ENCODE measurements at regions not wholly inside any gene's neighbourhood (a gene's known extent, or its start where the extent isn't known, plus 50 kb on each side); places are given as distances from the start of the nearest gene placed in this dataset.

GRCh38 chr20:57767441-57767840, 57.6 kb upstream of the PMEPA1 start:
- no peaks in the 10 kb centered on the region for H3K9me3 ChIP-seq (ENCODE audit: low read depth, low read length, poor library complexity, severe bottlenecking)
- intact Hi-C loops (cut with micrococcal nuclease; ENCODE audit: unreplicated experiment): no loop called here
- POLR2A ChIA-PET (ENCODE audit: low non-redundant PET): no interaction called here
- BruUV-seq (replicated peaks): no TSS peak
- H3K27ac ChIP-seq (ENCODE audit: low read depth, low read length, poor library complexity, severe bottlenecking): no peak overlapping the region
- no peak for DNase-seq (ENCODE audit: low spot score)
- H3K36me3 ChIP-seq (ENCODE audit: insufficient read depth, low read length, poor library complexity, severe bottlenecking): no peaks in the 10 kb centered on the region
- CTCF ChIA-PET: no interaction called here
- no peaks in the 10 kb centered on the region for H3K27me3 ChIP-seq (replicated peaks; ENCODE audit: insufficient read depth, low read depth, low read length, poor library complexity)
- H3K4me1 ChIP-seq (ENCODE audit: insufficient read depth, low read length, poor library complexity, severe bottlenecking): no peaks in the 10 kb centered on the region
- no peak overlapping the region for H3K4me3 ChIP-seq (ENCODE audit: low read depth, low read length, poor library complexity, severe bottlenecking)
- no peak for TF ChIP-seq EZH2 (IDR thresholded peaks at IDR 0.05; ENCODE audit: borderline replicate concordance, low read depth, low read length, poor library complexity, severe bottlenecking)
- TF ChIP-seq CTCF (conservative IDR thresholded peaks at IDR 0.05; ENCODE audit: low read depth, low read length): no peak

GRCh38 chr20:57763235-57763595, 53.4 kb upstream of the PMEPA1 start:
- BruUV-seq (replicated peaks): no TSS peak
- H3K4me3 ChIP-seq (ENCODE audit: low read depth, low read length, poor library complexity, severe bottlenecking): no peak overlapping the region
- ChIA-PET POLR2A (ENCODE audit: low non-redundant PET) (no interaction called here), CTCF (no interaction called here)
- no peaks in the 10 kb centered on the region for H3K4me1 ChIP-seq (ENCODE audit: insufficient read depth, low read length, poor library complexity, severe bottlenecking)
- no peaks in the 10 kb centered on the region for H3K36me3 ChIP-seq (ENCODE audit: insufficient read depth, low read length, poor library complexity, severe bottlenecking)
- no peak for TF ChIP-seq CTCF (conservative IDR thresholded peaks at IDR 0.05; ENCODE audit: low read depth, low read length)
- TF ChIP-seq EZH2 (IDR thresholded peaks at IDR 0.05; ENCODE audit: borderline replicate concordance, low read depth, low read length, poor library complexity, severe bottlenecking): no peak
- DNase-seq (ENCODE audit: low spot score): no peak
- intact Hi-C loops (cut with micrococcal nuclease; ENCODE audit: unreplicated experiment): no loop called here
- H3K27me3 ChIP-seq (replicated peaks; ENCODE audit: insufficient read depth, low read depth, low read length, poor library complexity): no peaks in the 10 kb centered on the region
- H3K27ac ChIP-seq (ENCODE audit: low read depth, low read length, poor library complexity, severe bottlenecking): no peak overlapping the region
- H3K9me3 ChIP-seq (ENCODE audit: low read depth, low read length, poor library complexity, severe bottlenecking): no peaks in the 10 kb centered on the region

- H3K36me3 ChIP-seq (ENCODE audit: insufficient read depth, low read length, poor library complexity, severe bottlenecking): no peaks in the 10 kb centered on the region
- H3K27me3 ChIP-seq (replicated peaks; ENCODE audit: insufficient read depth, low read depth, low read length, poor library complexity): no peaks in the 10 kb centered on the region
- no peak for DNase-seq (ENCODE audit: low spot score)
- BruUV-seq (replicated peaks): no TSS peak
- ChIA-PET CTCF (no interaction called here), POLR2A (ENCODE audit: low non-redundant PET) (no interaction called here)
- H3K27ac ChIP-seq (ENCODE audit: low read depth, low read length, poor library complexity, severe bottlenecking): no peak overlapping the region
- H3K4me1 ChIP-seq (ENCODE audit: insufficient read depth, low read length, poor library complexity, severe bottlenecking): no peaks in the 10 kb centered on the region
- no peak for TF ChIP-seq CTCF (conservative IDR thresholded peaks at IDR 0.05; ENCODE audit: low read depth, low read length)
- no peak for TF ChIP-seq EZH2 (IDR thresholded peaks at IDR 0.05; ENCODE audit: borderline replicate concordance, low read depth, low read length, poor library complexity, severe bottlenecking)
- H3K9me3 ChIP-seq (ENCODE audit: low read depth, low read length, poor library complexity, severe bottlenecking): no peaks in the 10 kb centered on the region
- H3K4me3 ChIP-seq (ENCODE audit: low read depth, low read length, poor library complexity, severe bottlenecking): no peak overlapping the region
- intact Hi-C loops (cut with micrococcal nuclease; ENCODE audit: unreplicated experiment): no loop called here
Measured at GRCh38 chr20:57762531-57763234, 52.9 kb upstream of the PMEPA1 start.
